Mesendoderm (in vitro differentiated cells): ENCODE measurements at regions not wholly inside any gene's neighbourhood (a gene's known extent, or its start where the extent isn't known, plus 50 kb on each side); places are given as distances from the start of the nearest gene placed in this dataset.

Source experiments
- DNase-seq: peaks from one replicate; pipeline ENCODE4 v3.0.0; 2013
- H2AK5ac ChIP-seq: 2 replicates; pipeline ENCODE4 v1.6.1; 2013; ENCODE audit warnings: low read length, inconsistent platforms
- H2BK120ac ChIP-seq: 2 replicates; pipeline ENCODE4 v1.6.1; 2013; ENCODE audit warnings: low read depth, mild to moderate bottlenecking, low read length, moderate library complexity, mixed read lengths
- H2BK15ac ChIP-seq: replicated peaks from 2 replicates; pipeline ENCODE4 v1.6.1; 2013; ENCODE audit warnings: low read depth, mild to moderate bottlenecking, moderate library complexity
- H2BK5ac ChIP-seq: 2 replicates; pipeline ENCODE4 v1.6.1; 2013; ENCODE audit warnings: low read length, inconsistent platforms
- H3K18ac ChIP-seq: 2 replicates; pipeline ENCODE4 v1.6.1; 2013; ENCODE audit warnings: mild to moderate bottlenecking, low read length, mixed read lengths
- H3K23ac ChIP-seq: one replicate; pipeline ENCODE4 v1.6.1; 2013; ENCODE audit warnings: low read length
- H3K27ac ChIP-seq: 2 replicates; pipeline ENCODE4 v1.5.1; 2013; ENCODE audit warnings: low read depth, mild to moderate bottlenecking, inconsistent platforms, low read length, moderate library complexity
- H3K27me3 ChIP-seq: 2 replicates; pipeline ENCODE4 v1.6.1; 2013; ENCODE audit warnings: low read length, control low read depth, mild to moderate bottlenecking, inconsistent platforms; ENCODE audit not compliant: insufficient read depth, poor library complexity
- H3K36me3 ChIP-seq: 2 replicates; pipeline ENCODE4 v1.6.1; 2013; ENCODE audit warnings: low read length, inconsistent platforms; ENCODE audit not compliant: control insufficient read depth, insufficient read depth
- H3K4ac ChIP-seq: one replicate; pipeline ENCODE4 v1.6.1; 2013; ENCODE audit warnings: low read depth, mild to moderate bottlenecking, low read length, moderate library complexity
- H3K4me1 ChIP-seq: 2 replicates; pipeline ENCODE4 v1.6.1; 2013; ENCODE audit warnings: low read depth, low read length, inconsistent platforms; ENCODE audit not compliant: control insufficient read depth
- H3K4me2 ChIP-seq: 2 replicates; pipeline ENCODE4 v1.6.1; 2013; ENCODE audit warnings: low read length
- H3K4me3 ChIP-seq: 2 replicates; pipeline ENCODE4 v1.5.1; 2013; ENCODE audit warnings: mild to moderate bottlenecking, low read length
- H3K56ac ChIP-seq: one replicate; pipeline ENCODE4 v1.6.1; 2013; ENCODE audit warnings: low read length
- H3K79me1 ChIP-seq: 2 replicates; pipeline ENCODE4 v1.6.1; 2013; ENCODE audit warnings: low read length, inconsistent platforms
- H3K79me2 ChIP-seq: 2 replicates; pipeline ENCODE4 v1.6.1; 2013; ENCODE audit warnings: mild to moderate bottlenecking, low read length; ENCODE audit not compliant: control insufficient read depth, insufficient read depth
- H3K9ac ChIP-seq: 2 replicates; pipeline ENCODE4 v1.6.1; 2013; ENCODE audit warnings: low read length, inconsistent platforms
- H4K5ac ChIP-seq: one replicate; pipeline ENCODE4 v1.6.1; 2013; ENCODE audit warnings: low read length
- H4K8ac ChIP-seq: one replicate; pipeline ENCODE4 v1.6.1; 2013; ENCODE audit warnings: low read depth, mild to moderate bottlenecking, control low read depth, low read length, moderate library complexity
- WGBS: extraction: QIAGEN DNeasy Blood & Tissue Kit; methylation state at CpG from one replicate; pipeline ENCODE4 v1.1.7; 2013; ENCODE audit warnings: low lambda C conversion rate, missing lambda C conversion rate; ENCODE audit not compliant: insufficient coverage; ENCODE audit errors: extremely low coverage; 5-methylcytosine and 5-hydroxymethylcytosine counted together

DNA sequence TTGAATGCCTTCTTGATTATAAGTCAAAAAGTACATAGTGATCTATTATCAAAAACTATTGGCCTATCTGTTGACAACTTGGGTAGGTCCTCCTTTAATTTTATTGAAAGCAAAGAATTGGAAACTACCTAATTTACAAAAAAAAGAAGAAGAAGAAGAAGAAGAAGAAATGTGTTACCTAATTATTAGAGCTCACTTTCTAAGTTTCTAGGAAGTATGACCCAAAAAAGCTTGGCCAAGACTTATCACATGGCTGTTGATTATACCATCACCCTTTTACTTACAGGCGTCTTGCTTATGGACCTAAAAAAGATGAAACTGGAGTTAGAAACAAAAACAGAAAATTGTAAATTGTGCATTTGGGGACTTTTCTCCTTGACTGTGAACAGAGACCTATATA, 81.8 kb upstream of the PIK3CG start:
- DNase-seq, result no peak
- Histone ChIP-seq H3K18ac (no peak overlapping the region), H3K79me2 (no peaks in the 10 kb centered on the region), H3K27me3 (no peaks in the 10 kb centered on the region), H2BK15ac (no peak overlapping the region), H3K4me2 (no peak overlapping the region), H3K79me1 (no peaks in the 10 kb centered on the region), H2BK120ac (no peak overlapping the region), H4K8ac (no peak overlapping the region), H3K56ac (no peak overlapping the region), H2AK5ac (no peak overlapping the region), H3K4me1 (no peaks in the 10 kb centered on the region), H3K4ac (no peak overlapping the region), H2BK5ac (no peak overlapping the region), H3K9ac (no peak overlapping the region), H3K23ac (no peak overlapping the region), H3K27ac (no peak overlapping the region), H4K5ac (no peak overlapping the region), H3K4me3 (no peak overlapping the region), H3K36me3 (no peaks in the 10 kb centered on the region)
- whole genome bisulfite sequencing, result no CpG with 5 or more reads among the region's 1 CpG

- Histone ChIP-seq H4K5ac (no peak overlapping the region), H2BK120ac (no peak overlapping the region), H3K36me3 (no peaks in the 10 kb centered on the region), H2AK5ac (no peak overlapping the region), H4K8ac (no peak overlapping the region), H3K4me1 (no peaks in the 10 kb centered on the region), H3K27me3 (no peaks in the 10 kb centered on the region), H3K18ac (no peak overlapping the region), H2BK15ac (no peak overlapping the region), H2BK5ac (no peak overlapping the region), H3K23ac (no peak overlapping the region), H3K79me2 (no peaks in the 10 kb centered on the region), H3K4ac (no peak overlapping the region), H3K4me2 (no peak overlapping the region), H3K9ac (no peak overlapping the region), H3K56ac (no peak overlapping the region), H3K79me1 (no peaks in the 10 kb centered on the region), H3K27ac (no peak overlapping the region), H3K4me3 (no peak overlapping the region)
- DNase-seq, result no peak
- WGBS, result no CpG with 5 or more reads among the region's 1 CpG
Measured at GRCh38 chr7:106788637-106789036, 76.4 kb upstream of the PIK3CG start.

DNA sequence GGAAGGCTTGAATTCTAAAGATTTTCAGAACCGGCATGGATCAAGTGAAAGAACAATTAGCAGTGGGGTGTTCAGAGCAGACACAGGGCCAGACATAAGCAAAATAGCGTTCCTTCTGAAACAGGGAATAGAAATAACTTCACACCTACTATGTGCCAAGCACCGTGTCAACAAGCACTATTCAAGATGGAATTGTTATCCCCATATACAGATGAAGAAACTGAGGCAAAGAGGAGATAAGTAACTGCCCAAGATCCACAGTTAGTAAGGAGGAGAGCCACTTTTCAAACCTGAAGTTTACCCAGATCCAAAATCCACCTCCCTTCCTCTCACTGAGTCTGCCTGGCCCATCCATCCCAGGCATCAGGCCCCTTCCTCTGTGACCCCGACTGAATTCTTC, 73.6 kb upstream of the PIK3CG start:
- no peak overlapping the region for H4K5ac ChIP-seq
- H3K4me2 ChIP-seq, result no peak overlapping the region
- H3K79me2 ChIP-seq, result no peaks in the 10 kb centered on the region
- no peak overlapping the region for H3K18ac ChIP-seq
- H4K8ac ChIP-seq, result peak overlapping the region; percentile 70
- no peak overlapping the region for H2AK5ac ChIP-seq
- no peak for DNase-seq
- no peak overlapping the region for H3K56ac ChIP-seq
- H3K27me3 ChIP-seq, result no peaks in the 10 kb centered on the region
- no peak overlapping the region for H2BK120ac ChIP-seq
- no peak overlapping the region for H3K23ac ChIP-seq
- H3K4me1 ChIP-seq, result no peaks in the 10 kb centered on the region
- no peak overlapping the region for H3K9ac ChIP-seq
- H3K27ac ChIP-seq, result no peak overlapping the region
- no CpG with 5 or more reads among the region's 4 CpGs for WGBS
- no peaks in the 10 kb centered on the region for H3K79me1 ChIP-seq
- H2BK15ac ChIP-seq, result no peak overlapping the region
- no peak overlapping the region for H3K4me3 ChIP-seq
- H3K4ac ChIP-seq, result no peak overlapping the region
- no peaks in the 10 kb centered on the region for H3K36me3 ChIP-seq
- no peak overlapping the region for H2BK5ac ChIP-seq

DNA sequence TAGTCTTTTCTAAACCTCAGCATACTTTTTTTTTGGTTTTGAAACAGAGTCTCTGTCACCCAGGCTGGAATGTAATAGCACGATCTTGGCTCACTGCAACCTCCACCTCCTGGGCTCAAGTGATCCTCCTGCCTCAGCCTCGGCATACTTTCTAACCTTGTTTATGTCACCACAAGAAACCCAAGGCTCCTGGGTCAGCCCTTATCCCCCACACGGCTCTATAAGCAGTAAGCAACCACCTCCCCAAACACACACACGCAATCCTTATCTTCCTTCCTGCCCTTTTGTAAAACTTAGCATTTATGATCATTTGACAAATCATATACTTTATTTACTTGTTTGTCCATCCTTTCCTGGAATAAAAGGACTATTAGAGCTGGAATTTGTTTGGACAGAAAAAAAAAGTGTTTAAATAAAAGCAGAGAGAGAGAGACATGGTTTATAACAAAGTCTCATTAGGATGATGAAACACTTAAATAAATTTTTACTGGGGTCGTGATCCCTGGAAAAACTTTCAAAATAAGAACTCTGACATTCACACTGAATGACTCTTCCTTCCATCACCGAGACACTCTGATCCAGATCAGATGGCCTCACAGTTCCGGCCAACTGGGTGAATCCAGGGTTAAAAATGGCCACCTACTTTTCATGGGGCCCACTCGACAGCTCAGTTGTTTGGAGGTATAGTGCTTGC, 72.7 kb upstream of the PIK3CG start:
- no peak overlapping the region for H2BK15ac ChIP-seq
- no peak for DNase-seq
- H3K9ac ChIP-seq, result no peak overlapping the region
- H2BK120ac ChIP-seq, result no peak overlapping the region
- no peak overlapping the region for H2AK5ac ChIP-seq
- H3K79me1 ChIP-seq, result no peaks in the 10 kb centered on the region
- H3K27me3 ChIP-seq, result no peaks in the 10 kb centered on the region
- no peaks in the 10 kb centered on the region for H3K79me2 ChIP-seq
- no peaks in the 10 kb centered on the region for H3K4me1 ChIP-seq
- no peak overlapping the region for H3K27ac ChIP-seq
- no peak overlapping the region for H4K8ac ChIP-seq
- no peaks in the 10 kb centered on the region for H3K36me3 ChIP-seq
- H3K4me2 ChIP-seq, result no peak overlapping the region
- no peak overlapping the region for H3K56ac ChIP-seq
- H3K18ac ChIP-seq, result no peak overlapping the region
- no peak overlapping the region for H4K5ac ChIP-seq
- H3K23ac ChIP-seq, result no peak overlapping the region
- H3K4me3 ChIP-seq, result no peak overlapping the region
- 100% methylated on average over 1 of the region's 8 CpGs for WGBS
- H3K4ac ChIP-seq, result no peak overlapping the region
- H2BK5ac ChIP-seq, result no peak overlapping the region

- Histone ChIP-seq H3K4me3 (no peak overlapping the region), H2BK120ac (no peak overlapping the region), H3K79me1 (no peaks in the 10 kb centered on the region), H3K56ac (no peak overlapping the region), H3K23ac (no peak overlapping the region), H3K27ac (no peak overlapping the region), H3K18ac (no peak overlapping the region), H3K79me2 (no peaks in the 10 kb centered on the region), H2AK5ac (no peak overlapping the region), H2BK5ac (no peak overlapping the region), H3K27me3 (no peaks in the 10 kb centered on the region), H3K4ac (no peak overlapping the region), H2BK15ac (no peak overlapping the region), H4K8ac (no peak overlapping the region), H3K4me1 (no peaks in the 10 kb centered on the region), H3K4me2 (no peak overlapping the region), H3K36me3 (no peaks in the 10 kb centered on the region), H4K5ac (no peak overlapping the region), H3K9ac (no peak overlapping the region)
- peak; percentile 24 for DNase-seq
- no CpG with 5 or more reads among the region's 7 CpGs for WGBS
Measured at GRCh38 chr7:106793015-106793975, 71.8 kb upstream of the PIK3CG start.
